Glutamatergic neuron (in vitro differentiated cells): ENCODE measurements at regions not wholly inside any gene's neighbourhood (a gene's known extent, or its start where the extent isn't known, plus 50 kb on each side); places are given as distances from the start of the nearest gene placed in this dataset.
"Not testable (repeated sequence)": the region's sequence is repeated elsewhere in the genome, so short reads cannot be mapped to it uniquely, and the experiment has no call there.

ENCODE experiments used
- DNase-seq: peaks from one replicate; pipeline ENCODE4 v3.0.0; 2022
- H3K27ac Mint-ChIP-seq: one replicate; pipeline ENCODE4 v1.8.0; 2020; ENCODE audit warnings: mild to moderate bottlenecking, mixed read lengths, inconsistent platforms; ENCODE audit not compliant: unreplicated experiment
- H3K27me3 Mint-ChIP-seq: one replicate; pipeline ENCODE4 v1.8.0; 2020; ENCODE audit warnings: mild to moderate bottlenecking, moderate library complexity, mixed read lengths, inconsistent platforms; ENCODE audit not compliant: unreplicated experiment
- H3K36me3 Mint-ChIP-seq: one replicate; pipeline ENCODE4 v1.8.0; 2020; ENCODE audit warnings: mild to moderate bottlenecking, mixed read lengths, inconsistent platforms; ENCODE audit not compliant: unreplicated experiment
- H3K4me1 Mint-ChIP-seq: one replicate; pipeline ENCODE4 v1.8.0; 2020; ENCODE audit warnings: mild to moderate bottlenecking, low read depth, mixed read lengths, inconsistent platforms; ENCODE audit not compliant: unreplicated experiment
- H3K4me3 Mint-ChIP-seq: one replicate; pipeline ENCODE4 v1.8.0; 2020; ENCODE audit warnings: mild to moderate bottlenecking, mixed read lengths, inconsistent platforms; ENCODE audit not compliant: unreplicated experiment
- H3K9me3 Mint-ChIP-seq: one replicate; pipeline ENCODE4 v1.8.0; 2020; ENCODE audit warnings: mild to moderate bottlenecking, moderate library complexity, mixed read lengths, inconsistent platforms; ENCODE audit not compliant: unreplicated experiment
- TF ChIP-seq, protein P1 (sequence below): fragments of 200-600 bp; sonication (generic); IDR thresholded peaks from one replicate; pipeline ENCODE4 v1.5.0; 2021; ENCODE audit not compliant: partially characterized antibody, unreplicated experiment

DNA sequence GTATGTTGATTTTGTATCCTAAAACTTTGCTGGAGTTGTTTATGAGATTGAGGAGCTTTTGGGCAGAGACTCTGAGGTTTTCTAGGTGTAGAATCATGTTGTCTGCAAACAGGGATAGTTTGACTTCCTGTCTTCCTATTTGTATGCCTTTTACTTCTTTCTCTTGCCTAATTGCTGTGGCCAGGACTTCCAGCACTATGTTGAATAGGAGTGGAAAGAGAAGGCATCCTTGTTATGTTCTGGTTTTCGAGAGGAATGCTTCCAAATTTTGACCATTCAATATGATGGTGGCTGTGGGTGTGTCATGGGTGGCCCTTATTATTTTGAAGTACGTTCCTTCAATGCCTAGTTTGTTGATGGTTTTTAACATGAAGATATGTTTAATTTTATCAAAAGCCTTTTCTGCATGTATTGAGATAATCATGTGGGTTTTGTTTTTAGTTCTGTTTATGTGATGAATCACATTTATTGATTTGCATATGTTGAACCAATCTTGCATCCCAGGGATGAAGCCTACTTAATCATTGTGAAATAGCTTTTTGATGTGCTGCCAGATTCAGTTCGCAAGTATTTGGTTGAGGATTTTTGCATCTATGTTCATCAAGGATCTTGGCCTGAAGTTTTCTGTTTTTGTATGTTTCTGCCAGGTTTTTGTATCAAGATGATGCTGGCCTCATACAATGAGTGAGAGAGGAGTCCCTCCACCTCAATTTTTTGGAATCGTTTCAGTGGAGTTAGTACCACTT lies 188.1 kb downstream of the MINAR1 start:
- no peak overlapping the region for H3K4me3 Mint-ChIP-seq
- H3K27ac Mint-ChIP-seq: no peak overlapping the region
- no peaks in the 10 kb centered on the region for H3K36me3 Mint-ChIP-seq
- TF ChIP-seq, protein P1, sequence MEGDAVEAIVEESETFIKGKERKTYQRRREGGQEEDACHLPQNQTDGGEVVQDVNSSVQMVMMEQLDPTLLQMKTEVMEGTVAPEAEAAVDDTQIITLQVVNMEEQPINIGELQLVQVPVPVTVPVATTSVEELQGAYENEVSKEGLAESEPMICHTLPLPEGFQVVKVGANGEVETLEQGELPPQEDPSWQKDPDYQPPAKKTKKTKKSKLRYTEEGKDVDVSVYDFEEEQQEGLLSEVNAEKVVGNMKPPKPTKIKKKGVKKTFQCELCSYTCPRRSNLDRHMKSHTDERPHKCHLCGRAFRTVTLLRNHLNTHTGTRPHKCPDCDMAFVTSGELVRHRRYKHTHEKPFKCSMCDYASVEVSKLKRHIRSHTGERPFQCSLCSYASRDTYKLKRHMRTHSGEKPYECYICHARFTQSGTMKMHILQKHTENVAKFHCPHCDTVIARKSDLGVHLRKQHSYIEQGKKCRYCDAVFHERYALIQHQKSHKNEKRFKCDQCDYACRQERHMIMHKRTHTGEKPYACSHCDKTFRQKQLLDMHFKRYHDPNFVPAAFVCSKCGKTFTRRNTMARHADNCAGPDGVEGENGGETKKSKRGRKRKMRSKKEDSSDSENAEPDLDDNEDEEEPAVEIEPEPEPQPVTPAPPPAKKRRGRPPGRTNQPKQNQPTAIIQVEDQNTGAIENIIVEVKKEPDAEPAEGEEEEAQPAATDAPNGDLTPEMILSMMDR: no peak
- H3K4me1 Mint-ChIP-seq: no peaks in the 10 kb centered on the region
- no peaks in the 10 kb centered on the region for H3K9me3 Mint-ChIP-seq
- DNase-seq: no peak
- no peaks in the 10 kb centered on the region for H3K27me3 Mint-ChIP-seq

DNA sequence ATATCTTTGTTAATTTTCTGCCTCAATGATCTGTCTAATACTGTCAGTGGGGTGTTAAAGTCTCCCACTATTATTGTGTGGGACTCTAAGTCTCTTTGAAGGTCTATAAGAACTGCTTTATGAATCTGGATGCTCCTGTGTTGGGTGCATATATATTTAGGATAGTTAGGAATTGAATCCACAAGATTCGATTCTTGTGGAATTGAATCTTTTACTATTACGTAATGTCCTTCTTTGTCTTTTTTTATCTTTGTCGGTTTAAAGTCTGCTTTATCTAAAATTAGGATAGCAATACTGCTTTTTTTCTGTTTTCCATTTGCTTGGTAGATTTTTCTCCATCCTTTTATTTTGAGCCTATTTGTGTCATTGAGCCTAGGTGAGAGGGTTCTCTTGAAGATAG lies 189.7 kb downstream of the MINAR1 start:
- not testable (repeated sequence) for H3K27ac Mint-ChIP-seq, H3K27me3 Mint-ChIP-seq, H3K36me3 Mint-ChIP-seq, H3K4me1 Mint-ChIP-seq, H3K4me3 Mint-ChIP-seq, H3K9me3 Mint-ChIP-seq, DNase-seq

DNA sequence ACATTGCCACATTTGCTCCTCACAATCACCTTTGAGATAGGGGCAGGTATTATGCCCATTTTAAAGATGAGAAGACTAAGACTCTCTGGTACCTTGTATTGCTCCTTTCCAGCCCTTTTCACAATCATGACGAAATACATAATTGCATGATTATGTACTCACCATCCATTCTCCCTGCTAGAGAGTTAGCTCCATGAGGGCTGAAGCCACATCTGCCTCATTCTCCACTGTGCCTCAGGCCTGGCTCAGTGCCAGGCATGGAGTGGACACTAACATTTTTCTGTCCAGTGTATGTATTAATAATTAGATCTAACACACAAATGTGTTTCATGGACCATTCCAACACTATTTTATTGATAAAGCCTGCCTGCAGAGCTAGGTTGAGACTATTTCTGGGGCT lies 191.4 kb downstream of the MINAR1 start:
- H3K9me3 Mint-ChIP-seq: no peaks in the 10 kb centered on the region
- H3K27me3 Mint-ChIP-seq: no peaks in the 10 kb centered on the region
- TF ChIP-seq, protein P1: no peak
- DNase-seq: no peak
- H3K36me3 Mint-ChIP-seq: no peaks in the 10 kb centered on the region
- H3K27ac Mint-ChIP-seq: no peak overlapping the region
- H3K4me1 Mint-ChIP-seq: no peaks in the 10 kb centered on the region
- no peak overlapping the region for H3K4me3 Mint-ChIP-seq

DNA sequence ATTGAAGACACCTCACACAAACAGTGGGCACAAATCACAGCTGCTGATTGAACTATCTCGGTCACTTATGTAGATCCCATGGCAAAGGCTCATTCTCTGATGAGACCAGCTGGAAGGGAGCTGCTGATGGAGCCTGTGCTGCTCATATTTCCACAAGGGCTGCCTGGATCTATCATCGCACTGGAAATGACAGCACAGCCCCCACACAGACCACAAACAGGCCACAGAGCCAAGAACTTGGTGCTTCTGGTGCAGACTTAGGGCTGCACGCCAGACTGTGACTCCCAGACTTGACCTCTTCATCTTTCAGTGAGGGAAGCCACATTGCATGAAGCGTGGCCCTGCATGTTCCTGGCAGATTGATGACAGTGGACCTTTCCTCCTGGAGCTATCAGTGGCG lies 197.6 kb downstream of the MINAR1 start:
- TF ChIP-seq, protein P1: no peak
- DNase-seq: no peak
- H3K4me1 Mint-ChIP-seq: peaks cover 2% of the 10 kb centered on the region
- H3K4me3 Mint-ChIP-seq: no peak overlapping the region
- H3K9me3 Mint-ChIP-seq: peaks cover 4% of the 10 kb centered on the region
- H3K27ac Mint-ChIP-seq: no peak overlapping the region
- peaks cover 5% of the 10 kb centered on the region for H3K36me3 Mint-ChIP-seq
- peaks cover 4% of the 10 kb centered on the region for H3K27me3 Mint-ChIP-seq

DNA sequence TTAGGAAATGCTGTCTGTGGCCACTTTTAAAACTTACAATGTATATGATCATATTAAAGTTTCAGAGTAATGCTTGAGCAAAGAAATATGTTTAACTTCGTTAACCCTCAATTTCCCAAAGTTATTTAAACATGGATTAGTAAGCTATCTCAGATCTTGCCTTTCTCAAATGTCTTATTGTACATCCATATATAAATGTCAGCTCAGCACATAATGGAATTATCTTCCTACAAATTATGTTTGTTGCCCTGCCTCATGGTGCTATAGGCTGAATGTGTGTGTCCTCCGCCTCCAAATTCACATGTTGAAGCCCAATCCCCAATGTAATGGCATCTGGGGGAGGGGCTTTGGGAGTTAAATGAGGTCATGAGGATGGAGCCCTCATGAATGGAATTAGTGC lies 200.3 kb downstream of the MINAR1 start:
- H3K9me3 Mint-ChIP-seq: peaks cover 4% of the 10 kb centered on the region
- H3K36me3 Mint-ChIP-seq: peaks cover 5% of the 10 kb centered on the region
- no peak for DNase-seq
- no peak overlapping the region for H3K27ac Mint-ChIP-seq
- TF ChIP-seq, protein P1: no peak
- H3K4me1 Mint-ChIP-seq: peaks cover 22% of the 10 kb centered on the region
- H3K4me3 Mint-ChIP-seq: no peak overlapping the region
- peaks cover 4% of the 10 kb centered on the region for H3K27me3 Mint-ChIP-seq
